ENCODE measurements at regions not wholly inside any gene's neighbourhood (a gene's known extent, or its start where the extent isn't known, plus 50 kb on each side); places are given as distances from the start of the nearest gene placed in this dataset.

DNA sequence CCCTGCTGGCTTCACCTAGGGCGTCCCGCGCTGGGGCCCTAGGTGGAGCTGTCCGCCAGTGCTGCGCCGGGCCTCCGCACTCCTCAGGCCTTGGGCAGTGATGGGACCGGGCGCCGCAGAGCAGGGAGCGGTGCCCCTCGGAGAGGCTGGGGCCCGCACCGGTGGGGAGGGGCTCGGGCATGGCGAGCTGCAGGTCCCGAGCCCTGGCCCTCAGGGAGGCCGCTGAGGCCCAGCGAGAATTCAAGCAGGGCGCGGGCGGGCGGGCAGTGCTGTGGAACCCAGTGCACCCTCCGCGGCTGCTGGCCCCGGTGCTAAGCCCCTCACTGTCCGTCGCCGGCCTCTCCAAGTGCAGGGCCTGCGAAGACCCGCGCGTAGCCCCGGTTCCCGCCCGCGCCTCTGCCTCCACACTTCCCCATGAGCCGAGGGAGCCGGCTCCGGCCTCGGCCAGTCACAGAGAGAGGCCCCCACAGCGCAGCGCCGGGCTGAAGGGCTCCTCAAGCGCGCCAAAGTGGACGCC lies 565.1 kb upstream of the NDST4 start:
- TF ChIP-seq, protein P1, sequence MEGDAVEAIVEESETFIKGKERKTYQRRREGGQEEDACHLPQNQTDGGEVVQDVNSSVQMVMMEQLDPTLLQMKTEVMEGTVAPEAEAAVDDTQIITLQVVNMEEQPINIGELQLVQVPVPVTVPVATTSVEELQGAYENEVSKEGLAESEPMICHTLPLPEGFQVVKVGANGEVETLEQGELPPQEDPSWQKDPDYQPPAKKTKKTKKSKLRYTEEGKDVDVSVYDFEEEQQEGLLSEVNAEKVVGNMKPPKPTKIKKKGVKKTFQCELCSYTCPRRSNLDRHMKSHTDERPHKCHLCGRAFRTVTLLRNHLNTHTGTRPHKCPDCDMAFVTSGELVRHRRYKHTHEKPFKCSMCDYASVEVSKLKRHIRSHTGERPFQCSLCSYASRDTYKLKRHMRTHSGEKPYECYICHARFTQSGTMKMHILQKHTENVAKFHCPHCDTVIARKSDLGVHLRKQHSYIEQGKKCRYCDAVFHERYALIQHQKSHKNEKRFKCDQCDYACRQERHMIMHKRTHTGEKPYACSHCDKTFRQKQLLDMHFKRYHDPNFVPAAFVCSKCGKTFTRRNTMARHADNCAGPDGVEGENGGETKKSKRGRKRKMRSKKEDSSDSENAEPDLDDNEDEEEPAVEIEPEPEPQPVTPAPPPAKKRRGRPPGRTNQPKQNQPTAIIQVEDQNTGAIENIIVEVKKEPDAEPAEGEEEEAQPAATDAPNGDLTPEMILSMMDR (IDR thresholded peaks at IDR 0.05; ENCODE audit: poor library complexity) = no peak
- no peak for TF ChIP-seq EZH2phosphoT487 (IDR thresholded peaks at IDR 0.05; ENCODE audit: low read depth, severe bottlenecking, unreplicated experiment)

Data from hepatocyte (in vitro differentiated cells).